ENCODE measurements at regions not wholly inside any gene's neighbourhood (a gene's known extent, or its start where the extent isn't known, plus 50 kb on each side); places are given as distances from the start of the nearest gene placed in this dataset.

DNA sequence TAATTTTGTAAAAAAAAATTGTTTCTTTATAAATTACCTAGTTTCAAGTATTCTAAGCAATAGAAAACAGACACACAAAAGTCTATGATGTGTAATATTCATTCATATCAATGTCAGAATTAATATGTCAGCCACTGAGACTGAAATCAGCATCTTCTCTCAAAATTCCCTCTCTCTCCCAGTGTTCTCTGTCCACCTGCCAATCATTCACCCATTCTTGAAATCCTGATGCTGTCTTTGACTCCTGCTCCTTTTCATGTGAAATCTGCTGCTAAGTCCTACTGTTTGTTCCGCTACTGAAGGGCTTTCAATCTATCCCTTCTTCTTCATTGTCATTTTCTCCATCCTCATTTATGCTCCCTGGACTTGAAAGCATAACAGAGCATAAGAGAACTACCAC lies 257.9 kb downstream of the SATB2 start:
- TF ChIP-seq, protein P1, sequence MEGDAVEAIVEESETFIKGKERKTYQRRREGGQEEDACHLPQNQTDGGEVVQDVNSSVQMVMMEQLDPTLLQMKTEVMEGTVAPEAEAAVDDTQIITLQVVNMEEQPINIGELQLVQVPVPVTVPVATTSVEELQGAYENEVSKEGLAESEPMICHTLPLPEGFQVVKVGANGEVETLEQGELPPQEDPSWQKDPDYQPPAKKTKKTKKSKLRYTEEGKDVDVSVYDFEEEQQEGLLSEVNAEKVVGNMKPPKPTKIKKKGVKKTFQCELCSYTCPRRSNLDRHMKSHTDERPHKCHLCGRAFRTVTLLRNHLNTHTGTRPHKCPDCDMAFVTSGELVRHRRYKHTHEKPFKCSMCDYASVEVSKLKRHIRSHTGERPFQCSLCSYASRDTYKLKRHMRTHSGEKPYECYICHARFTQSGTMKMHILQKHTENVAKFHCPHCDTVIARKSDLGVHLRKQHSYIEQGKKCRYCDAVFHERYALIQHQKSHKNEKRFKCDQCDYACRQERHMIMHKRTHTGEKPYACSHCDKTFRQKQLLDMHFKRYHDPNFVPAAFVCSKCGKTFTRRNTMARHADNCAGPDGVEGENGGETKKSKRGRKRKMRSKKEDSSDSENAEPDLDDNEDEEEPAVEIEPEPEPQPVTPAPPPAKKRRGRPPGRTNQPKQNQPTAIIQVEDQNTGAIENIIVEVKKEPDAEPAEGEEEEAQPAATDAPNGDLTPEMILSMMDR (IDR thresholded peaks at IDR 0.05) = no peak
- no peak for TF ChIP-seq POLR2A (IDR thresholded peaks at IDR 0.05)

Measured in thyroid gland (tissue), 4 donors.